Activated naive CD4-positive, alpha-beta T cell treated with anti-CD3 and anti-CD28 coated beads for 36 hours (primary cell): ENCODE measurements at regions not wholly inside any gene's neighbourhood (a gene's known extent, or its start where the extent isn't known, plus 50 kb on each side); places are given as distances from the start of the nearest gene placed in this dataset.
"Not testable (repeated sequence)": the region's sequence is repeated elsewhere in the genome, so short reads cannot be mapped to it uniquely, and the experiment has no call there.

ENCODE experiments used
- CTCF ChIA-PET: fragments of 350-600 bp; sonication (Branson Sonifier 250); formaldehyde crosslinking; loops from one replicate; lab custom pipeline; 2021; ENCODE audit warnings: antibody characterized with exemption; lab: Charles Lee
- DNase-seq: peaks from one replicate; pipeline ENCODE4 v3.0.0-alpha.2; 2020
- H3K27ac Mint-ChIP-seq: one replicate; pipeline ENCODE4 v1.8.0; 2021; ENCODE audit warnings: mild to moderate bottlenecking, mixed read lengths
- H3K27me3 Mint-ChIP-seq: one replicate; pipeline ENCODE4 v1.8.0; 2021; ENCODE audit warnings: low read depth, mixed read lengths
- H3K36me3 Mint-ChIP-seq: one replicate; pipeline ENCODE4 v1.8.0; 2021; ENCODE audit warnings: low read depth, mixed read lengths
- H3K4me1 Mint-ChIP-seq: one replicate; pipeline ENCODE4 v1.8.0; 2021; ENCODE audit warnings: low read depth, mixed read lengths
- H3K4me3 Mint-ChIP-seq: one replicate; pipeline ENCODE4 v1.8.0; 2021; ENCODE audit warnings: mild to moderate bottlenecking, moderate library complexity, mixed read lengths
- H3K9me3 Mint-ChIP-seq: one replicate; pipeline ENCODE4 v1.8.0; 2021; ENCODE audit warnings: mixed read lengths
- intact Hi-C: fragments of 100-400 bp; cut with micrococcal nuclease; formaldehyde crosslinking; loops from one replicate; pipeline ENCODE4 v1.15.1; 2023

DNA sequence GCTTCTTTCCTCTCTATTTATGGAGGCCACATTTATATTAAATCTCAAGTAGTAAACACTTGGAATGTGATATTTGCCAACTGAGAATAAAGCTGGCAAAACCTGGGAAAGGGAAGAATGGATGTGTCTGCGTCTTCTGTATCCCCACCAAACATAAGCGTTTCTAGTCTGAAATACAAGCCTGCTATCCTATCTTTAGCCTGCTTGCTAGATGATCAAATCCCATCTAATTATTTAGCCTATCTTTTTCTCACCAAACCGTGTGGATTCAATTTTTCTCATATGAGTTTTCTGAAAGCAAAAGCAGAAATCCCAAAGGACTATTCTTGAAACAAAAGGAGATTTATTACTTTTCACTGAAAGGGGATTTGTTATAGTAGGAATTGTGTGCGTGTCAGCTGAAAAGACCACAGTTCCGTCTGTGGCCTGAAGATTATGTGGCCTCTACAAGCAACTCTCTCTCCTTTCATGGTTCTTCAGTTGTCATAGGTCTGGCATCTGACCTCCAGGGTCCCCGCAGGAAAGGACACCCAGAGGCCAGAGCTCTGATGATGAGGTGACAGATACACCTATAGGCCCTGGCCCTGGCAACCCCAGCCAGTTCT lies 266.0 kb upstream of the MCTP2 start:
- Mint-ChIP-seq H3K4me1 (no peaks in the 10 kb centered on the region), H3K4me3 (no peak overlapping the region), H3K9me3 (no peaks in the 10 kb centered on the region), H3K36me3 (no peaks in the 10 kb centered on the region), H3K27ac (no peak overlapping the region), H3K27me3 (peaks cover 10% of the 10 kb centered on the region)
- intact Hi-C loops: no loop called here
- CTCF ChIA-PET: no interaction called here
- DNase-seq: no peak

DNA sequence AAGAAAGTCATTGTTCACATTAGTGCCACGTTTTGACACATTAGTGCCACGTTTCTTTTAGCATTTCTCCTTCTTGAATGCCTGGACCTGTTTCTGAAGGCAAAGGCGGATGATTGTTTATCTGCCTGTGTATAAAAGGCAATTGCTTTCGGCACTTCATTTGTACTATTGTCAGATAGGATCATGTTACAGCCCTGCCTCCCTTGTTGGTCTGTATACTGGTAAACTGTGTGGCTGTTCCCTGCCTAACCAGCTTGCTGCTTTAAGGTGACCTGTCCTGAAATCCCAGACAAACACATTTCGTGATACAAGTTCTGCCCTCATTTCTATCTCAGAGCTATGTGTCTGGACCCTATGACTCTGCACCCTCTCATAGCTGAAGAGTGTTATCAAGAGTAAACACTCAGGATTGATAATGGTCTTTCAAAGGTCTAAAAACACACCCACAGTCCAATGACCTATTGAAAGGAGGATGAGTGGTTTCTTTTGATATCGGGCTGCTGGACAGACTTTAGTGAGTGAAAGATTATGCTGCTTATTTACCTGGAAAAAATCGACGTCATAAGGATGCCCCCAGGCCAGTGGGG lies 276.3 kb upstream of the MCTP2 start:
- intact Hi-C loops: no loop called here
- CTCF ChIA-PET: no interaction called here
- Mint-ChIP-seq H3K27ac (no peak overlapping the region), H3K27me3 (no peaks in the 10 kb centered on the region), H3K36me3 (no peaks in the 10 kb centered on the region), H3K9me3 (no peaks in the 10 kb centered on the region), H3K4me3 (no peak overlapping the region), H3K4me1 (no peaks in the 10 kb centered on the region)
- no peak for DNase-seq

- no peaks in the 10 kb centered on the region for H3K36me3 Mint-ChIP-seq
- no peaks in the 10 kb centered on the region for H3K4me1 Mint-ChIP-seq
- no peak overlapping the region for H3K4me3 Mint-ChIP-seq
- intact Hi-C loops: no loop called here
- no peak for DNase-seq
- CTCF ChIA-PET: no interaction called here
- H3K27me3 Mint-ChIP-seq: peaks cover 2% of the 10 kb centered on the region
- no peak overlapping the region for H3K27ac Mint-ChIP-seq
- H3K9me3 Mint-ChIP-seq: peaks cover 4% of the 10 kb centered on the region
Measured at GRCh38 chr15:93948726-93949125, 282.6 kb upstream of the MCTP2 start.

GRCh38 chr15:93943586-93943985 lies 287.8 kb upstream of the MCTP2 start:
- CTCF ChIA-PET: interaction anchor here (0.5 kb wide), 1 partner anchor 10 kb away, joined by 4 read pairs; no protein-coding TSS in a partner anchor
- Mint-ChIP-seq H3K4me1 (no peaks in the 10 kb centered on the region), H3K27ac (no peak overlapping the region), H3K36me3 (no peaks in the 10 kb centered on the region), H3K27me3 (peaks cover 2% of the 10 kb centered on the region), H3K4me3 (no peak overlapping the region), H3K9me3 (peaks cover 4% of the 10 kb centered on the region)
- intact Hi-C loops: no loop called here
- no peak for DNase-seq

GRCh38 chr15:93942269-93942694 lies 289.1 kb upstream of the MCTP2 start:
- Mint-ChIP-seq H3K27ac (no peak overlapping the region), H3K4me3 (no peak overlapping the region), H3K4me1 (no peaks in the 10 kb centered on the region), H3K9me3 (peaks cover 4% of the 10 kb centered on the region), H3K27me3 (peaks cover 4% of the 10 kb centered on the region), H3K36me3 (no peaks in the 10 kb centered on the region)
- intact Hi-C loops: no loop called here
- CTCF ChIA-PET: no interaction called here
- DNase-seq: no peak

DNA sequence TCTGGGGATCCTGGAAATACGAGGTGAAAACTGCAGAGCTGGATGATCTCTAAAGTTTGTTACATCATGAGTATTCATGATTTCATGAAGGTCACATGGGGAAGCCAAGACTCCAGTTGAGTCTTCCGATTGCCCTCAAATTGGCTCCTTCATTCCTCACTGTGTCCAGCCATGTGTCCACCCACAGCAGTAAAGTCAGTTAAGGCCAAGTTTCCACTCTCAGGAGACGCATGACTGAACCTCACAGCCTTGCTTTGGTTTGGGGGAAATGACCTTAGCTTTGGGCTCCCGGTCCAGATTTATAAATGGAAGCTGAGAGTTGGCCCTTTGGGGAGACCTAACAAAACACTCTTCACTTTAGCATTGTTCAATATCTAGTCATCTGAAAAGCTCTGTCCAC lies 289.7 kb upstream of the MCTP2 start:
- H3K4me3 Mint-ChIP-seq: no peak overlapping the region
- H3K27ac Mint-ChIP-seq: no peak overlapping the region
- DNase-seq: no peak
- intact Hi-C loops: no loop called here
- peaks cover 4% of the 10 kb centered on the region for H3K27me3 Mint-ChIP-seq
- CTCF ChIA-PET: no interaction called here
- no peaks in the 10 kb centered on the region for H3K4me1 Mint-ChIP-seq
- H3K9me3 Mint-ChIP-seq: peaks cover 4% of the 10 kb centered on the region
- no peaks in the 10 kb centered on the region for H3K36me3 Mint-ChIP-seq

GRCh38 chr15:93940226-93940625 lies 291.1 kb upstream of the MCTP2 start:
- CTCF ChIA-PET: no interaction called here
- no peaks in the 10 kb centered on the region for H3K4me1 Mint-ChIP-seq

DNA sequence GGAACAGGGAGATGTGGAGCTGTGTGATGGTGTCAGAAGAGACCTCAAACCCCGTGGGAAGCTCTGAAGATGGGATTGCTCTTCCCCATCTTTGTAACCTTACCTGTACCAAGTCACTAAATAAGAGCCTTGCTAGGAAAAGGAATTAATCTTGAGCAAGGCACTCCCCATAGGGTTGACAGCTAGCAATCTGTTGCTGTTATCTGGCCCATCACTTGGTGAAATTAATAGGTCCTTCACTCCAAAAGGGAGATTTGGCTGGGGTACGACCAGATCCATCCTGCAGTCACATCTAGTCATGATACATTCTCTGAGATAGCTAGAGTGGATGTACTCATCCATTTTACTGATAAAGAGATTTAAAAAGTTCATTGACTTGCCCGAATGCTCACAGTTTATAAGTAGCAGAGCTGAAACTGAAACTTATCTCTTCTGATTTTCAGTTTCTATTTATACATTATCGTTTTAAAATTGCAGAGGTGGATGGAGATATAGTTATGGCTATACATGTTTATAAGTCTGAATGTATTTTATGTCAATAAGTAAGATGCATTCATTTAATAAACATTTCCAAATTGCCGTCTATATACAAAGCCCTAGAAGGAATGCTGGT lies 299.1 kb upstream of the MCTP2 start:
- Mint-ChIP-seq H3K4me3 (no peak overlapping the region), H3K27ac (no peak overlapping the region)
- CTCF ChIA-PET: no interaction called here

More at GRCh38 chr15:93940226-93940625, 291.1 kb upstream of the MCTP2 start:
- Mint-ChIP-seq H3K36me3 (no peaks in the 10 kb centered on the region), H3K4me3 (no peak overlapping the region), H3K27me3 (peaks cover 1% of the 10 kb centered on the region), H3K9me3 (peaks cover 4% of the 10 kb centered on the region), H3K27ac (no peak overlapping the region)
- no peak for DNase-seq
- intact Hi-C loops: no loop called here

GRCh38 chr15:93929375-93930094 lies 301.8 kb upstream of the MCTP2 start:
- Mint-ChIP-seq H3K9me3 (no peaks in the 10 kb centered on the region), H3K36me3 (no peaks in the 10 kb centered on the region), H3K4me3 (no peak overlapping the region), H3K27me3 (peaks cover 3% of the 10 kb centered on the region), H3K4me1 (no peaks in the 10 kb centered on the region), H3K27ac (no peak overlapping the region)
- CTCF ChIA-PET: no interaction called here
- DNase-seq: no peak
- intact Hi-C loops: no loop called here

More for the DNA sequence above, 299.1 kb upstream of the MCTP2 start:
- no peaks in the 10 kb centered on the region for H3K36me3 Mint-ChIP-seq
- H3K27me3 Mint-ChIP-seq: peaks cover 3% of the 10 kb centered on the region
- H3K4me1 Mint-ChIP-seq: no peaks in the 10 kb centered on the region
- no peak for DNase-seq
- H3K9me3 Mint-ChIP-seq: no peaks in the 10 kb centered on the region
- intact Hi-C loops: no loop called here

GRCh38 chr15:93920204-93920603 lies 311.2 kb upstream of the MCTP2 start:
- Mint-ChIP-seq H3K27ac (no peak overlapping the region), H3K27me3 (peaks cover 9% of the 10 kb centered on the region), H3K36me3 (no peaks in the 10 kb centered on the region), H3K9me3 (peaks cover 12% of the 10 kb centered on the region), H3K4me1 (no peaks in the 10 kb centered on the region), H3K4me3 (no peak overlapping the region)
- CTCF ChIA-PET: no interaction called here
- intact Hi-C loops: no loop called here
- DNase-seq: no peak

- H3K4me1 Mint-ChIP-seq, H3K27ac Mint-ChIP-seq, H3K36me3 Mint-ChIP-seq, H3K4me3 Mint-ChIP-seq, CTCF ChIA-PET, intact Hi-C loops, DNase-seq: not testable (repeated sequence)
- H3K9me3 Mint-ChIP-seq: peaks cover 12% of the 10 kb centered on the region
- peaks cover 13% of the 10 kb centered on the region for H3K27me3 Mint-ChIP-seq
Measured at GRCh38 chr15:93918801-93919200, 312.6 kb upstream of the MCTP2 start.

DNA sequence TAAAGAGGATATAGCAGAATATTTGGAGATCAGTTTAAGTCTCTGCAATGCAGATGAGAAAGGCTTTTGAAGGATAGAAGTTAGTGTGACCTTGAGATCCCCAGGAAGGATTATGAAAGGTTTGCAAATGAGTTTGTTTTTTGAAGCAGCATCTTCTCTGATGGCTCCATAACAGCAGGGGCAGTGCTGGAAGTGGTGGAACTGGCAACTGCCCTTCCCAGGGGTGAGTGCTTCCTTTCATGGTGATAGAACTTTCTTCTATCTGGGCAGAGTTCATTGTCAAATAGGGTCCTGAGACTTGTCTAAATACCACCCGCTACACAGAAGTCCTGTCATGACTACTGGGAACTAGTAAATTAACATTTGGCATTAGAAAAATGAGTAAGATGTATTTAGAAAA lies 314.2 kb upstream of the MCTP2 start:
- Mint-ChIP-seq H3K27ac (no peak overlapping the region), H3K36me3 (no peaks in the 10 kb centered on the region)
- CTCF ChIA-PET: no interaction called here

More for the DNA sequence above, 314.2 kb upstream of the MCTP2 start:
- Mint-ChIP-seq H3K4me3 (no peak overlapping the region), H3K9me3 (peaks cover 7% of the 10 kb centered on the region), H3K4me1 (no peaks in the 10 kb centered on the region), H3K27me3 (peaks cover 16% of the 10 kb centered on the region)
- intact Hi-C loops: no loop called here
- DNase-seq: no peak
